HCT116 (cell line): ENCODE measurements at regions not wholly inside any gene's neighbourhood (a gene's known extent, or its start where the extent isn't known, plus 50 kb on each side); places are given as distances from the start of the nearest gene placed in this dataset.
"Not testable (repeated sequence)": the region's sequence is repeated elsewhere in the genome, so short reads cannot be mapped to it uniquely, and the experiment has no call there.

Experiments used
- EZH2 ChIP-seq: fragments of 200-600 bp; sonication (generic); IDR thresholded peaks from 2 replicates; pipeline ENCODE4 v1.6.1; 2017; ENCODE audit warnings: antibody characterized with exemption, mixed run types
- POLR2A ChIP-seq: IDR thresholded peaks from 2 replicates; pipeline ENCODE4 v1.7.0; 2011; ENCODE audit warnings: borderline replicate concordance; ENCODE audit not compliant: insufficient read depth, insufficient read length; ENCODE audit errors: extremely low read depth
- POLR2AphosphoS5 ChIP-seq: IDR thresholded peaks from 2 replicates; pipeline ENCODE4 v1.6.1; 2011; ENCODE audit warnings: mild to moderate bottlenecking, low read depth, low read length, moderate library complexity
- RAD21 ChIP-seq: IDR thresholded peaks from 2 replicates; pipeline ENCODE4 v1.6.1; 2012; ENCODE audit warnings: low read depth, mild to moderate bottlenecking
- SIN3A ChIP-seq: IDR thresholded peaks from 2 replicates; pipeline ENCODE4 v1.6.1; 2012; ENCODE audit warnings: low read depth
- SP1 ChIP-seq: IDR thresholded peaks from 2 replicates; pipeline ENCODE4 v1.6.1; 2012; ENCODE audit warnings: low read depth
- SRF ChIP-seq: IDR thresholded peaks from 2 replicates; pipeline ENCODE4 v1.6.1; 2012; ENCODE audit warnings: low read depth
- YY1 ChIP-seq: IDR thresholded peaks from 2 replicates; pipeline ENCODE4 v1.6.1; 2011; ENCODE audit warnings: low read length, low read depth, moderate library complexity, mild to moderate bottlenecking; ENCODE audit not compliant: insufficient replicate concordance; ENCODE audit errors: extremely low read depth
- TF ChIP-seq, protein P1 (sequence below), 3 experiments: fragments of 200-600 bp in 1 of 3; sonication (generic) in 1 of 3; IDR thresholded peaks in 2 of 3; conservative IDR thresholded peaks in 1 of 3; 2 replicates each; pipeline ENCODE4 v1.5.1; 2012 to 2017; ENCODE audit warnings: low read depth in 2 of 3, low read length in 2 of 3, antibody characterized with exemption in 1 of 3, borderline replicate concordance in 1 of 3, control low read depth in 1 of 3, mild to moderate bottlenecking in 1 of 3, mixed read lengths in 1 of 3, mixed run types in 1 of 3, moderate library complexity in 1 of 3; ENCODE audit not compliant: insufficient read depth in 1 of 3
- TF ChIP-seq, protein P2 (sequence below): IDR thresholded peaks from 2 replicates; pipeline ENCODE4 v1.6.1; 2012
- TF ChIP-seq, protein P3 (sequence below): IDR thresholded peaks from 2 replicates; pipeline ENCODE4 v1.6.1; 2012

DNA sequence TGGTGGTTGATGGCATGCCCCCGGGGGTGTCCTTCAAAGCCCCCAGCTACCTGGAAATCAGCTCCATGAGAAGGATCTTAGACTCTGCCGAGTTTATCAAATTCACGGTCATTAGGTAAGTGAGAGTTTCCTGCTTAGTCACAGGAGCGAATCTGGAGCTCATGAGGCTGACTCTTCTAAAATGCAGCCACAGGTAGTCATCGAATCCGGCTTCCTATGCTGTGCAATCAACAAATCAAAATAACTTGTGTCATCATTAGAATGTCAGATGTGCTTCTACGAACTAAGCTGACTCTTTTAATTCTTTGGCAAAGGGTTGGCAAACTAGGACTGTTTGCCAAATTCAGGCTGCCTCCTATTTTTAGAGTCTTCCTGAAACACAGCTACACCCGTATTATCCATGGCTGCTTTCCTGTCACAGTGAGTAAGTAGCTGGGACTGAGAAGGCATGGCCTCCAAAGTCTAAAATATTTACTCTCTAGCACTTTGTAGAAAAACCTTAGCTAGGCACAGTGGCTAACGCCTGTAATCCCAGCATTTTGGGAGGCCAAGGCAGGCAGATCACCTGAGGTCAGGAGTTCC, 108.0 kb downstream of the NSUN5 start:
- TF ChIP-seq, protein P1, sequence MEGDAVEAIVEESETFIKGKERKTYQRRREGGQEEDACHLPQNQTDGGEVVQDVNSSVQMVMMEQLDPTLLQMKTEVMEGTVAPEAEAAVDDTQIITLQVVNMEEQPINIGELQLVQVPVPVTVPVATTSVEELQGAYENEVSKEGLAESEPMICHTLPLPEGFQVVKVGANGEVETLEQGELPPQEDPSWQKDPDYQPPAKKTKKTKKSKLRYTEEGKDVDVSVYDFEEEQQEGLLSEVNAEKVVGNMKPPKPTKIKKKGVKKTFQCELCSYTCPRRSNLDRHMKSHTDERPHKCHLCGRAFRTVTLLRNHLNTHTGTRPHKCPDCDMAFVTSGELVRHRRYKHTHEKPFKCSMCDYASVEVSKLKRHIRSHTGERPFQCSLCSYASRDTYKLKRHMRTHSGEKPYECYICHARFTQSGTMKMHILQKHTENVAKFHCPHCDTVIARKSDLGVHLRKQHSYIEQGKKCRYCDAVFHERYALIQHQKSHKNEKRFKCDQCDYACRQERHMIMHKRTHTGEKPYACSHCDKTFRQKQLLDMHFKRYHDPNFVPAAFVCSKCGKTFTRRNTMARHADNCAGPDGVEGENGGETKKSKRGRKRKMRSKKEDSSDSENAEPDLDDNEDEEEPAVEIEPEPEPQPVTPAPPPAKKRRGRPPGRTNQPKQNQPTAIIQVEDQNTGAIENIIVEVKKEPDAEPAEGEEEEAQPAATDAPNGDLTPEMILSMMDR (IDR thresholded peaks at IDR 0.05 in 2 of 3, conservative IDR thresholded peaks at IDR 0.05 in 1 of 3; ENCODE audit: borderline replicate concordance in 1 of 3, insufficient read depth in 1 of 3, low read depth in 2 of 3, low read length in 2 of 3), result not testable (repeated sequence)
- not testable (repeated sequence) for TF ChIP-seq POLR2A, YY1, EZH2, POLR2AphosphoS5, SIN3A, RAD21, SRF, SP1
- TF ChIP-seq, protein P2, sequence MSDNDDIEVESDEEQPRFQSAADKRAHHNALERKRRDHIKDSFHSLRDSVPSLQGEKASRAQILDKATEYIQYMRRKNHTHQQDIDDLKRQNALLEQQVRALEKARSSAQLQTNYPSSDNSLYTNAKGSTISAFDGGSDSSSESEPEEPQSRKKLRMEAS, result not testable (repeated sequence)
- TF ChIP-seq, protein P3, sequence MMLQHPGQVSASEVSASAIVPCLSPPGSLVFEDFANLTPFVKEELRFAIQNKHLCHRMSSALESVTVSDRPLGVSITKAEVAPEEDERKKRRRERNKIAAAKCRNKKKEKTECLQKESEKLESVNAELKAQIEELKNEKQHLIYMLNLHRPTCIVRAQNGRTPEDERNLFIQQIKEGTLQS, result not testable (repeated sequence)
